Coronary artery (tissue), 2 donors: ENCODE measurements at regions not wholly inside any gene's neighbourhood (a gene's known extent, or its start where the extent isn't known, plus 50 kb on each side); places are given as distances from the start of the nearest gene placed in this dataset.

ENCODE experiments used
- DNase-seq: peaks from one replicate; pipeline ENCODE4 v3.0.0-alpha.2; 2017; ENCODE audit warnings: low spot score
- H3K27ac ChIP-seq, 2 donors: fragments of 200-600 bp; sonication (generic); one replicate each; pipeline ENCODE4 v1.5.1; 2016 to 2019
- H3K4me3 ChIP-seq: fragments of 200-600 bp; sonication (generic); 2 replicates; pipeline ENCODE4 v1.5.1; 2016; ENCODE audit warnings: mild to moderate bottlenecking, moderate library complexity
- CTCF ChIP-seq: fragments of 200-600 bp; sonication (generic); IDR thresholded peaks from one replicate; pipeline ENCODE4 v1.5.1; 2019; ENCODE audit warnings: antibody characterized with exemption

DNA sequence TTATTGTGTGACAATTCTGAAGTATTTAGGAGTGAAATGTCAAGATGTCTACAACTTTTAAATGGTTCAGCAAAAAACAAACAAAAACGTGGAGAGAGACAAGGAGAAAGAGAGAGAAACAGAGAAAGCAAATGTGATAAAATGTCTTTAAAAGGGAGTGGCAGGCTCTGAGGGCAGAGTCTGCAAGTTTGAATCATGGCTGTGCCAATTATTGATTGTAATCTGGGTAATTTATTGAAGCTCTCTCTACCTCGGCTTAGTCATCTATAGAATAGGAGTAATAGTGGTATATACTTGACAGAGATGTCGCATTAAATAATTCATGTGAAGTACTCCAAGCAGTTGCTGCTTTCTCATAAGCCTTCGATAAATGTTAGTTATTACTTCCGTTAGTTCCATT lies 61.3 kb upstream of the ARID1B start:
- no peak overlapping the region for H3K27ac ChIP-seq
- no peak overlapping the region for H3K4me3 ChIP-seq
- TF ChIP-seq CTCF, result no peak
- DNase-seq, result no peak

DNA sequence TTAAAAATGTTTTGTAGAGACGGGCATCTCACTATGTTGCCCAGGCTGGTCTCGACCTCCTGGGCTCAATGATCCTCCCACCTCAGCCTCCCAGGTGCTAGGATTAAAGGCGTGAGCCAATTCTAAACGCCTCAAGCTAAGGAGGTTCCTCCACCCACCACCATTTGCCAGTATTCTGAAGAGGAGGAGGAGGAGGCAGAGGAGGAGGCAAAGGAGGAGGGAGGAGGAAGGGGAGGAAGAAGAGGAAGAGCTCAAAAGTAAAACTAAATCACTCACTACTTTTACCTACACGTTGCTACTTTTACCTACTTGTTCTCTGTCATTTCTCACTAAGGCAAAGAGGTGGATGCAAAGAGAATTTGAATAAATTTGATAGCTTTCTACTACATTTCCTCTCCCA lies 63.6 kb upstream of the ARID1B start:
- no peak overlapping the region for H3K27ac ChIP-seq
- DNase-seq, result no peak
- H3K4me3 ChIP-seq, result no peak overlapping the region
- no peak for TF ChIP-seq CTCF

- Histone ChIP-seq H3K27ac (no peak overlapping the region), H3K4me3 (no peak overlapping the region)
- DNase-seq, result no peak
- TF ChIP-seq CTCF, result no peak
Measured at GRCh38 chr6:156710479-156710878, 66.7 kb upstream of the ARID1B start.

GRCh38 chr6:156707818-156708217 lies 69.4 kb upstream of the ARID1B start:
- DNase-seq, result no peak
- Histone ChIP-seq H3K4me3 (no peak overlapping the region), H3K27ac (no peak overlapping the region)
- TF ChIP-seq CTCF, result no peak

GRCh38 chr6:156703719-156704118 lies 73.5 kb upstream of the ARID1B start:
- no peak overlapping the region for H3K4me3 ChIP-seq
- no peak for TF ChIP-seq CTCF
- H3K27ac ChIP-seq, result no peak overlapping the region
- DNase-seq, result no peak

DNA sequence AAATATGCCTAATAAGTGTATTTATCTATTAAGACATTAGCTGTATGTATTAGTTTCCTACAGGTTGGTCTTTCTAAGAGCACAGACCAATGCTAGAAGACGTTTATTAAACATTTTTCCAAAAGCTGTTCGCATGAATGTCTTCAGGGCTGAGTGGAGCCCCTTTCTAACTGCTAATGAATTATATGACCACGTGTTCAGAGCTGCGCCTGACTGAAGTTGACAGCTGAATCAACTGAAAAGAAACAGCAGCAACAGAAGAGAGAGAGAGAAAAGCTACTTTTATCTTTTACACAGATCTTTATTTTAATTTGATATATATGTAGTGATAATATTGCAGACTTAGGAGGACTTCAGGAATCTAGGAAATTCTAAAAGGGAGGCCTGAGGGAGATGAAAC lies 75.2 kb upstream of the ARID1B start:
- no peak overlapping the region for H3K4me3 ChIP-seq
- TF ChIP-seq CTCF, result no peak
- no peak overlapping the region for H3K27ac ChIP-seq
- no peak for DNase-seq

- DNase-seq, result no peak
- Histone ChIP-seq H3K4me3 (no peak overlapping the region), H3K27ac (no peak overlapping the region)
- no peak for TF ChIP-seq CTCF
Measured at GRCh38 chr6:156700440-156701057, 76.6 kb upstream of the ARID1B start.
